ENCODE measurements at regions not wholly inside any gene's neighbourhood (a gene's known extent, or its start where the extent isn't known, plus 50 kb on each side); places are given as distances from the start of the nearest gene placed in this dataset.

- TF ChIP-seq CTCF (conservative IDR thresholded peaks at IDR 0.05; ENCODE audit: low read length) (no peak), EZH2phosphoT487 (IDR thresholded peaks at IDR 0.05; ENCODE audit: borderline replicate concordance, low read depth, low read length) (no peak)
Measured at GRCh38 chr15:62459875-62460274, 294.8 kb upstream of the C2CD4B start.
